ENCODE measurements at regions not wholly inside any gene's neighbourhood (a gene's known extent, or its start where the extent isn't known, plus 50 kb on each side); places are given as distances from the start of the nearest gene placed in this dataset.
"Not testable (repeated sequence)": the region's sequence is repeated elsewhere in the genome, so short reads cannot be mapped to it uniquely, and the experiment has no call there.

GRCh38 chr4:117135634-117136354 is 50.4 kb upstream of the TRAM1L1 start:
- DNase-seq, result no peak
- Histone ChIP-seq H3K4me3 (ENCODE audit: low read length) (no peak overlapping the region), H3K4me1 (ENCODE audit: control insufficient read depth, insufficient read depth, low read length) (no peaks in the 10 kb centered on the region), H3K27me3 (ENCODE audit: control insufficient read depth, insufficient read depth) (no peaks in the 10 kb centered on the region), H3K9me3 (ENCODE audit: control insufficient read depth, low read length) (no peaks in the 10 kb centered on the region), H3K27ac (ENCODE audit: low read length) (no peak overlapping the region)
- no peak for ATAC-seq
- intact Hi-C loops (cut with DNase I), result no loop called here

GRCh38 chr4:117137145-117137544 is 51.8 kb upstream of the TRAM1L1 start:
- H3K9me3 ChIP-seq (ENCODE audit: control insufficient read depth, low read length), result no peaks in the 10 kb centered on the region
- intact Hi-C loops (cut with DNase I), result no loop called here
- WGBS, result 75% methylated on average over 2 of the region's 2 CpGs

GRCh38 chr4:117138732-117139131 is 53.4 kb upstream of the TRAM1L1 start:
- H3K4me1 ChIP-seq (ENCODE audit: control insufficient read depth, insufficient read depth, low read length); ATAC-seq; DNase-seq; intact Hi-C loops (cut with DNase I); H3K9me3 ChIP-seq (ENCODE audit: control insufficient read depth, low read length); H3K27ac ChIP-seq (ENCODE audit: low read length); H3K27me3 ChIP-seq (ENCODE audit: control insufficient read depth, insufficient read depth); H3K4me3 ChIP-seq (ENCODE audit: low read length): not testable (repeated sequence)
- WGBS, result 85% methylated on average over 3 of the region's 3 CpGs

More at GRCh38 chr4:117137145-117137544, 51.8 kb upstream of the TRAM1L1 start:
- no peak for DNase-seq
- Histone ChIP-seq H3K27ac (ENCODE audit: low read length) (no peak overlapping the region), H3K27me3 (ENCODE audit: control insufficient read depth, insufficient read depth) (no peaks in the 10 kb centered on the region), H3K4me3 (ENCODE audit: low read length) (no peak overlapping the region), H3K4me1 (ENCODE audit: control insufficient read depth, insufficient read depth, low read length) (no peaks in the 10 kb centered on the region)
- no peak for ATAC-seq

GRCh38 chr4:117154251-117154650 is 68.9 kb upstream of the TRAM1L1 start:
- no peaks in the 10 kb centered on the region for H3K4me1 ChIP-seq (ENCODE audit: control insufficient read depth, insufficient read depth, low read length)
- H3K27me3 ChIP-seq (ENCODE audit: control insufficient read depth, insufficient read depth), result no peaks in the 10 kb centered on the region
- 94% methylated on average over 6 of the region's 6 CpGs for WGBS
- intact Hi-C loops (cut with DNase I), result no loop called here
- no peak for DNase-seq
- H3K9me3 ChIP-seq (ENCODE audit: control insufficient read depth, low read length), result no peaks in the 10 kb centered on the region
- H3K4me3 ChIP-seq (ENCODE audit: low read length), result no peak overlapping the region
- ATAC-seq, result no peak
- no peak overlapping the region for H3K27ac ChIP-seq (ENCODE audit: low read length)

GRCh38 chr4:117156806-117157205 is 71.4 kb upstream of the TRAM1L1 start:
- H3K27ac ChIP-seq (ENCODE audit: low read length), result no peak overlapping the region
- intact Hi-C loops (cut with DNase I), result no loop called here
- H3K4me1 ChIP-seq (ENCODE audit: control insufficient read depth, insufficient read depth, low read length), result no peaks in the 10 kb centered on the region
- no peaks in the 10 kb centered on the region for H3K9me3 ChIP-seq (ENCODE audit: control insufficient read depth, low read length)
- WGBS, result 25% methylated on average over 2 of the region's 2 CpGs
- ATAC-seq (no peak), DNase-seq (no peak)
- H3K27me3 ChIP-seq (ENCODE audit: control insufficient read depth, insufficient read depth), result no peaks in the 10 kb centered on the region
- H3K4me3 ChIP-seq (ENCODE audit: low read length), result no peak overlapping the region

- no peak overlapping the region for H3K4me3 ChIP-seq (ENCODE audit: low read length)
Measured at GRCh38 chr4:117157360-117157759, 72.0 kb upstream of the TRAM1L1 start.

GRCh38 chr4:117162976-117163375 is 77.6 kb upstream of the TRAM1L1 start:
- WGBS, result 76% methylated on average over 3 of the region's 3 CpGs

More at GRCh38 chr4:117157360-117157759, 72.0 kb upstream of the TRAM1L1 start:
- H3K9me3 ChIP-seq (ENCODE audit: control insufficient read depth, low read length), result no peaks in the 10 kb centered on the region
- ATAC-seq (no peak), DNase-seq (no peak)
- H3K4me1 ChIP-seq (ENCODE audit: control insufficient read depth, insufficient read depth, low read length), result no peaks in the 10 kb centered on the region
- H3K27ac ChIP-seq (ENCODE audit: low read length), result no peak overlapping the region
- H3K27me3 ChIP-seq (ENCODE audit: control insufficient read depth, insufficient read depth), result no peaks in the 10 kb centered on the region
- intact Hi-C loops (cut with DNase I), result no loop called here

GRCh38 chr4:117164338-117164737 is 79.0 kb upstream of the TRAM1L1 start:
- H3K27me3 ChIP-seq (ENCODE audit: control insufficient read depth, insufficient read depth), result no peaks in the 10 kb centered on the region
- no peaks in the 10 kb centered on the region for H3K4me1 ChIP-seq (ENCODE audit: control insufficient read depth, insufficient read depth, low read length)
- ATAC-seq (no peak), DNase-seq (no peak)
- no peaks in the 10 kb centered on the region for H3K9me3 ChIP-seq (ENCODE audit: control insufficient read depth, low read length)
- H3K4me3 ChIP-seq (ENCODE audit: low read length), result no peak overlapping the region
- WGBS, result 63% methylated on average over 1 of the region's 1 CpG
- no peak overlapping the region for H3K27ac ChIP-seq (ENCODE audit: low read length)
- intact Hi-C loops (cut with DNase I), result no loop called here

More at GRCh38 chr4:117162976-117163375, 77.6 kb upstream of the TRAM1L1 start:
- Histone ChIP-seq H3K27me3 (ENCODE audit: control insufficient read depth, insufficient read depth) (no peaks in the 10 kb centered on the region), H3K4me1 (ENCODE audit: control insufficient read depth, insufficient read depth, low read length) (no peaks in the 10 kb centered on the region), H3K4me3 (ENCODE audit: low read length) (no peak overlapping the region), H3K27ac (ENCODE audit: low read length) (no peak overlapping the region), H3K9me3 (ENCODE audit: control insufficient read depth, low read length) (no peaks in the 10 kb centered on the region)
- intact Hi-C loops (cut with DNase I), result no loop called here
- no peak for ATAC-seq
- DNase-seq, result no peak

- H3K27me3 ChIP-seq (ENCODE audit: control insufficient read depth, insufficient read depth); ATAC-seq; H3K4me1 ChIP-seq (ENCODE audit: control insufficient read depth, insufficient read depth, low read length); H3K4me3 ChIP-seq (ENCODE audit: low read length); H3K27ac ChIP-seq (ENCODE audit: low read length); H3K9me3 ChIP-seq (ENCODE audit: control insufficient read depth, low read length); intact Hi-C loops (cut with DNase I); DNase-seq: not testable (repeated sequence)
- 89% methylated on average over 2 of the region's 2 CpGs for WGBS
Measured at GRCh38 chr4:117175369-117175768, 90.0 kb upstream of the TRAM1L1 start.

GRCh38 chr4:117203231-117203630 is 117.9 kb upstream of the TRAM1L1 start:
- intact Hi-C loops (cut with DNase I), result no loop called here
- DNase-seq (no peak), ATAC-seq (no peak)
- Histone ChIP-seq H3K27me3 (ENCODE audit: control insufficient read depth, insufficient read depth) (no peaks in the 10 kb centered on the region), H3K4me1 (ENCODE audit: control insufficient read depth, insufficient read depth, low read length) (no peaks in the 10 kb centered on the region), H3K4me3 (ENCODE audit: low read length) (no peak overlapping the region), H3K9me3 (ENCODE audit: control insufficient read depth, low read length) (no peaks in the 10 kb centered on the region), H3K27ac (ENCODE audit: low read length) (no peak overlapping the region)
- 80% methylated on average over 1 of the region's 1 CpG for WGBS

GRCh38 chr4:117210551-117210950 is 125.2 kb upstream of the TRAM1L1 start:
- H3K4me1 ChIP-seq (ENCODE audit: control insufficient read depth, insufficient read depth, low read length), result no peaks in the 10 kb centered on the region
- H3K27me3 ChIP-seq (ENCODE audit: control insufficient read depth, insufficient read depth), result no peaks in the 10 kb centered on the region
- ATAC-seq (no peak), DNase-seq (no peak)
- intact Hi-C loops (cut with DNase I), result no loop called here
- 95% methylated on average over 1 of the region's 1 CpG for WGBS
- H3K27ac ChIP-seq (ENCODE audit: low read length), result no peak overlapping the region
- no peaks in the 10 kb centered on the region for H3K9me3 ChIP-seq (ENCODE audit: control insufficient read depth, low read length)
- no peak overlapping the region for H3K4me3 ChIP-seq (ENCODE audit: low read length)

GRCh38 chr4:117224256-117224655 is 138.9 kb upstream of the TRAM1L1 start:
- Histone ChIP-seq H3K4me3 (ENCODE audit: low read length) (no peak overlapping the region), H3K9me3 (ENCODE audit: control insufficient read depth, low read length) (no peaks in the 10 kb centered on the region), H3K27ac (ENCODE audit: low read length) (no peak overlapping the region), H3K4me1 (ENCODE audit: control insufficient read depth, insufficient read depth, low read length) (no peaks in the 10 kb centered on the region), H3K27me3 (ENCODE audit: control insufficient read depth, insufficient read depth) (no peaks in the 10 kb centered on the region)
- DNase-seq (no peak), ATAC-seq (no peak)
- intact Hi-C loops (cut with DNase I), result no loop called here
- 71% methylated on average over 5 of the region's 5 CpGs for WGBS

Data from right cardiac atrium (tissue), 5 donors.